Stimulated activated CD8-positive, alpha-beta memory T cell treated with anti-CD3 and anti-CD28 coated beads, Interleukin-15, amount 100 ng/mL, for 4 hours (primary cell): ENCODE measurements at regions not wholly inside any gene's neighbourhood (a gene's known extent, or its start where the extent isn't known, plus 50 kb on each side); places are given as distances from the start of the nearest gene placed in this dataset.
"Not testable (repeated sequence)": the region's sequence is repeated elsewhere in the genome, so short reads cannot be mapped to it uniquely, and the experiment has no call there.

ENCODE experiments used
- DNase-seq, 2 donors: peaks; one replicate each; pipeline ENCODE4 v3.0.0-alpha.2; 2020; ENCODE audit warnings: low read depth in 2 of 2

- DNase-seq = no peak
These were observed 414.2 kb upstream of the MIR17HG start for GRCh38 chr13:90933097-90933826.

- no peak for DNase-seq
These were observed 412.7 kb upstream of the MIR17HG start for GRCh38 chr13:90934741-90935140.

- no peak for DNase-seq
These were observed 408.6 kb upstream of the MIR17HG start for GRCh38 chr13:90938848-90939247.

GRCh38 chr13:90943946-90944345 lies 403.5 kb upstream of the MIR17HG start:
- no peak for DNase-seq

GRCh38 chr13:90945146-90945545 lies 402.3 kb upstream of the MIR17HG start:
- not testable (repeated sequence) for DNase-seq

- not testable (repeated sequence) for DNase-seq
These were observed 401.4 kb upstream of the MIR17HG start for GRCh38 chr13:90946125-90946524.

GRCh38 chr13:90947976-90948375 lies 399.5 kb upstream of the MIR17HG start:
- no peak for DNase-seq

GRCh38 chr13:90950160-90950559 lies 397.3 kb upstream of the MIR17HG start:
- no peak for DNase-seq

GRCh38 chr13:90951663-90952062 lies 395.8 kb upstream of the MIR17HG start:
- no peak for DNase-seq

GRCh38 chr13:90952326-90952725 lies 395.2 kb upstream of the MIR17HG start:
- no peak for DNase-seq

GRCh38 chr13:90954605-90955195 lies 392.8 kb upstream of the MIR17HG start:
- DNase-seq = no peak

GRCh38 chr13:90956031-90956430 lies 391.5 kb upstream of the MIR17HG start:
- DNase-seq = no peak

GRCh38 chr13:90958866-90959265 lies 388.6 kb upstream of the MIR17HG start:
- no peak for DNase-seq

GRCh38 chr13:90968166-90968904 lies 379.2 kb upstream of the MIR17HG start:
- DNase-seq = no peak

- no peak for DNase-seq
These were observed 373.1 kb upstream of the MIR17HG start for GRCh38 chr13:90974249-90974975.

- DNase-seq = no peak
These were observed 368.4 kb upstream of the MIR17HG start for GRCh38 chr13:90979059-90979458.

- DNase-seq = no peak
These were observed 362.7 kb upstream of the MIR17HG start for GRCh38 chr13:90984756-90985155.

GRCh38 chr13:90995001-90995400 lies 352.5 kb upstream of the MIR17HG start:
- DNase-seq = no peak

GRCh38 chr13:90995614-90996013 lies 351.9 kb upstream of the MIR17HG start:
- no peak for DNase-seq

- DNase-seq = no peak
These were observed 349.5 kb upstream of the MIR17HG start for GRCh38 chr13:90997951-90998350.

GRCh38 chr13:90999401-90999800 lies 348.1 kb upstream of the MIR17HG start:
- no peak for DNase-seq

- DNase-seq = no peak
These were observed 346.1 kb upstream of the MIR17HG start for GRCh38 chr13:91001371-91001770.
